Spleen (tissue), 7 donors: ENCODE measurements at regions not wholly inside any gene's neighbourhood (a gene's known extent, or its start where the extent isn't known, plus 50 kb on each side); places are given as distances from the start of the nearest gene placed in this dataset.

Source experiments
- POLR2A ChIP-seq, 3 donors: fragments of 450-650 bp; IDR thresholded peaks; one replicate each; pipeline ENCODE4 v1.5.1; 2017; ENCODE audit warnings: antibody characterized with exemption in 3 of 3, mild to moderate bottlenecking in 1 of 3
- POLR2AphosphoS5 ChIP-seq, 3 donors: sonication (generic); formaldehyde crosslinking; IDR thresholded peaks; one replicate each; pipeline ENCODE4 v1.5.1; 2017; ENCODE audit warnings: antibody characterized with exemption in 3 of 3
- TF ChIP-seq, protein P1 (sequence below), 11 experiments: fragments of 200-600 bp in 7 of 11; fragments of 450-650 bp in 4 of 11; sonication (generic) in 4 of 11; IDR thresholded peaks in 8 of 11; conservative IDR thresholded peaks in 3 of 11; 1 replicate in 7 of 11; 2 replicates in 4 of 11; pipeline versions ENCODE4 v1.4.0 to v1.8.0; 2016 to 2021; ENCODE audit warnings: antibody characterized with exemption in 11 of 11, inconsistent platforms in 4 of 11, mild to moderate bottlenecking in 1 of 11
- donor health status: DM: no; HTN: no; CAD: no; lungs with moderate emphysema.
- donor health status: DM: no; HTN: no; CAD: no.
- donor health status: DM: no; HTN: no; CAD: no.

DNA sequence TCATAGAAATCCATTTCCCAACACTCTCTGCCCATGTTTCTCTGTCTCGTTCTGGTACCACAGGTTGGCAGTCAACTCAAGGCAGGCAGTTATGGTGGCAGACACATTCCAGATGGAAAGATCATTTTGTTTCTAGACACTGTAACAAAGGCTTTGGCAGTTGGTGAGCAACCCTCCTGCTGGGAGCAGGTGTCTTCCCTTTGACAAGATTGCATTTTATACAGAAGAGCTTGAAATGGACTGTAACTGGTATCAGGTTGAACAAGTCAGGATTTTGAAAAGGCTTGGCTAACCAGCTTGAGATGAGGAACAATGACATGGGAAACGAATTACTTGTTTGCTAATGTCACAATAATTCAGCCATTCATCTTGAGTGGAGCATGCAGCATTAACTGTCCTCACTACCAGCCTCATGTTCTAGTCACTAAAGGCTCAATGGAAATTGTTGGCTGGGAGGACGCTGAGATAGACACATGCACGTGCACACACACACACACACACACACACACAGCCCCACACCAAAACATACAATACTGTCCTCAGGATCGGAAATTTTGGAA is 170.0 kb downstream of the SEMA6D start:
- TF ChIP-seq, protein P1, sequence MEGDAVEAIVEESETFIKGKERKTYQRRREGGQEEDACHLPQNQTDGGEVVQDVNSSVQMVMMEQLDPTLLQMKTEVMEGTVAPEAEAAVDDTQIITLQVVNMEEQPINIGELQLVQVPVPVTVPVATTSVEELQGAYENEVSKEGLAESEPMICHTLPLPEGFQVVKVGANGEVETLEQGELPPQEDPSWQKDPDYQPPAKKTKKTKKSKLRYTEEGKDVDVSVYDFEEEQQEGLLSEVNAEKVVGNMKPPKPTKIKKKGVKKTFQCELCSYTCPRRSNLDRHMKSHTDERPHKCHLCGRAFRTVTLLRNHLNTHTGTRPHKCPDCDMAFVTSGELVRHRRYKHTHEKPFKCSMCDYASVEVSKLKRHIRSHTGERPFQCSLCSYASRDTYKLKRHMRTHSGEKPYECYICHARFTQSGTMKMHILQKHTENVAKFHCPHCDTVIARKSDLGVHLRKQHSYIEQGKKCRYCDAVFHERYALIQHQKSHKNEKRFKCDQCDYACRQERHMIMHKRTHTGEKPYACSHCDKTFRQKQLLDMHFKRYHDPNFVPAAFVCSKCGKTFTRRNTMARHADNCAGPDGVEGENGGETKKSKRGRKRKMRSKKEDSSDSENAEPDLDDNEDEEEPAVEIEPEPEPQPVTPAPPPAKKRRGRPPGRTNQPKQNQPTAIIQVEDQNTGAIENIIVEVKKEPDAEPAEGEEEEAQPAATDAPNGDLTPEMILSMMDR (IDR thresholded peaks at IDR 0.05 in 8 of 11, conservative IDR thresholded peaks at IDR 0.05 in 3 of 11) = no peak
- TF ChIP-seq POLR2A (IDR thresholded peaks at IDR 0.05) = no peak
- no peak for TF ChIP-seq POLR2AphosphoS5 (IDR thresholded peaks at IDR 0.05)
